C4-2B (cell line): ENCODE measurements at regions not wholly inside any gene's neighbourhood (a gene's known extent, or its start where the extent isn't known, plus 50 kb on each side); places are given as distances from the start of the nearest gene placed in this dataset.

Source experiments
- H3K27ac ChIP-seq: fragments of 450-650 bp; 2 replicates; pipeline ENCODE4 v1.5.1; 2017
- ZFX ChIP-seq: fragments of 450-650 bp; IDR thresholded peaks from 2 replicates; pipeline ENCODE4 v1.6.1; 2017
- TF ChIP-seq, protein P1 (sequence below): fragments of 450-650 bp; conservative IDR thresholded peaks from 2 replicates; pipeline ENCODE4 v1.5.1; 2017; ENCODE audit warnings: mild to moderate bottlenecking

DNA sequence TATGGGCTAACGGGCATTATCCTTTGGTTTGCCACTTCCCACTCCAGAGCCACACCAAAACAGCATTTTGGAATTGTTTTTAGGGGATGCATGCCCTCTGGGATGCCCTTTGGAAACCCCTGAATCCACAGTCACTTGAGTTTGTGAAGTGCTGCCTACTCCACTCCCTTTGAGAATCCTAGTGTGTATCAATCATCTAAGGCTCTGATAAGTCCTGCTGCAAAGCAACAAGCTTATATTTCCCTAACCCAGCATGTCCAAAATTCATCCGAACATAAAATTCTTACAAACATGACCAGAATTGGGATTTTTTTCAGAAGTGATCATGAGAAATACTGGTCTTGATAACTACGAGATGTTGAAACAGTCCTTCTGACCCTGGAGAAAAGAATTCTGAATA is 387.9 kb downstream of the MN1 start:
- no peak overlapping the region for H3K27ac ChIP-seq
- no peak for TF ChIP-seq ZFX
- TF ChIP-seq, protein P1, sequence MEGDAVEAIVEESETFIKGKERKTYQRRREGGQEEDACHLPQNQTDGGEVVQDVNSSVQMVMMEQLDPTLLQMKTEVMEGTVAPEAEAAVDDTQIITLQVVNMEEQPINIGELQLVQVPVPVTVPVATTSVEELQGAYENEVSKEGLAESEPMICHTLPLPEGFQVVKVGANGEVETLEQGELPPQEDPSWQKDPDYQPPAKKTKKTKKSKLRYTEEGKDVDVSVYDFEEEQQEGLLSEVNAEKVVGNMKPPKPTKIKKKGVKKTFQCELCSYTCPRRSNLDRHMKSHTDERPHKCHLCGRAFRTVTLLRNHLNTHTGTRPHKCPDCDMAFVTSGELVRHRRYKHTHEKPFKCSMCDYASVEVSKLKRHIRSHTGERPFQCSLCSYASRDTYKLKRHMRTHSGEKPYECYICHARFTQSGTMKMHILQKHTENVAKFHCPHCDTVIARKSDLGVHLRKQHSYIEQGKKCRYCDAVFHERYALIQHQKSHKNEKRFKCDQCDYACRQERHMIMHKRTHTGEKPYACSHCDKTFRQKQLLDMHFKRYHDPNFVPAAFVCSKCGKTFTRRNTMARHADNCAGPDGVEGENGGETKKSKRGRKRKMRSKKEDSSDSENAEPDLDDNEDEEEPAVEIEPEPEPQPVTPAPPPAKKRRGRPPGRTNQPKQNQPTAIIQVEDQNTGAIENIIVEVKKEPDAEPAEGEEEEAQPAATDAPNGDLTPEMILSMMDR: no peak

DNA sequence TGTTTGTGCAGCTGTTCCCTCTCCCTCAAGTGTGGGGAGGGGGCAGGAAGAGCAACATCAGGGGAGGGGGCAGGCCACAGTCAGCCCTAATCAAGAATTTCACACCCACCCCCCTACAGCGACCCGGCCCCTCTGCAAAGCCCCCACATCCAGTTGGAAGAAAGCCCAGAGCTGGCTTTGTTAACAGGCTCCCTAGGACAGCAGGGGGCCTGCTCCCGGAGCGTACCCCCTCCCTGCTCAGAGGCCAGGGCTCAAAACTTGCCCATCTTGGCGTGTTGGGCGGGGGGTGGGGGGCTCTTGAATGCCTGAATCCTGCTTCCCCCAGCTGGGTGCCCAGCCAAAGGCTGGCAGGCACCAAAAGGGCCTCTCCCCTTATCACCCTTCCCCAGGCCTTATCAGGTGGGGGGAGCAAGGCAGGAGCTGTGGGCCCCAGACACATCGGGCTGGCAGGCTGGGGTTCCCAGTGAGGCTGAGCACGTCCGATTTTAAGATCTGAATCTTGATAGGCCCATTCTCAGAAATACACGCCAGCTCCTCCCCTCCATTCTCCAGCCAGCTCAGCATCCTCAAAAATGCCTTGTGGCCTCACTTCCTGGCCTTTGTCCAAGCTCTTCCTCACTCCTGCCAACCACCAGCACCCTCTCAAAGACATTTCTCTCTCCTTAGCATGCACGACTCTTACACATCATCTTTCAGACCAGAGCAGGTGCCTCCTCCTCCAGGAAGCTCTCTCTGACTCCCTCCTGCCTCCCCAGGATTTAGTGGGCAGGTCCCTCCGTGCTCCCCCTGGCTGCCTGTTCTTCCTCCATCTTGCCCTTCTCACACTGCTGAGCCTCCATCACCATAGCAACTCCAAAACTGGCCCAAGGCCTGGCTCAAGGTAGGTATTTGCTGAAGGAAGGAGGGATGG is 384.8 kb downstream of the MN1 start:
- H3K27ac ChIP-seq: no peak overlapping the region
- no peak for TF ChIP-seq ZFX
- TF ChIP-seq, protein P1: no peak

DNA sequence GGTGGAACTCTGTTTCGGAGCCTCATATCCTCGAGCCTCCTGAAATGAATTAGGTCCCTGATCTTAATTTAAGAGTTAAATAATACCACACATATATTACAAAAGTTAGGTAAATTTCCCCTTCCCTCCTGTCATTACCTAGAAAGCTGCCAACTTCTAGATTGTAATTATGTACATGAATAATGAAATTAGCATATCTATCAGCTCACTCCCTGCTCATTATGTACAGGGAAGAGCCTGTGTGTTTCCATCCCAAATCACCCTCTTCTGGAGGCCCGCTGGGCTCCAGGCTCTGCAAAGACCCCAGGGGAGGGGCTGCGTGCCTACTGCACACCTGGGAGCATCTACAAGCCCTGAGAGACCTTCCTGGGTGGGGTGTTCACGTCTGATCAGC is 384.1 kb downstream of the MN1 start:
- TF ChIP-seq, protein P1: no peak
- no peak for TF ChIP-seq ZFX
- H3K27ac ChIP-seq: no peak overlapping the region

DNA sequence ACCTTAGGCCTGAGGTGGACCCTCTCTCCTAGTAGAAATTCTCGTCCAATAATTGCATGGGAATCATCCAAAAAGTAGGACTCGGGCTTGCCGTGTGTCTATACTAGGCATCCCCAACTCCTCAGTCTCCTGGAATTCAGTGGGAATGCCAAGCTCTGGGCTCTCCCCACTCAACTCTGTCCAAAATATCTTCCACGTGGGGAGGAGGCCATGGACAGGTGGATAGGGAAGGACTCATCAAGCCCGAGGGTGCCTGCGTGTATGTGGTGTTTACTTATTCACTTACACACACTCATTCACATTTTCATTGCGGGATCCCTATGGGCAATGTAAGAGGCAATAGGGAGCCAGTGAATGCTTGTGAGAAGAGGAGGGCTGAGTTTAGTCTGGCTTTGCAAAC is 383.3 kb downstream of the MN1 start:
- TF ChIP-seq, protein P1: no peak
- no peak for TF ChIP-seq ZFX

DNA sequence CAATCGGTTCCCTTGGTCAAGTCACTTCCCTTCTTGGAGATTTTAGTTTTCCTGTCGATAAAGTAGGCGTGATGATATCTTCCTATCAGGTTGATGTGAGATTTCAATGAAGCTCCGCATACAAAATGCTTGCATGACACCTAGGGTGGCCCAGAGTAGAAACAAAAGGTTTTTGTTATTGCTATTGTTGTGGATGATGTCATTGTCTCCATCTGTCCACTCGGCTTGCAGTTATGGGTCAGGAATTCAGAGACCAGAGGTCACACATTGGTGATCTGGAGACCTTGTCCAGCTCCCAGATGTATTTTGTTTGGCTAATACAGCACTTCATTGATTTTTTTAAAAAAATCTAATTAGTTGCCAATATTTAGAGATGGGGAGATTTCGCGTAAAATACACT is 382.1 kb downstream of the MN1 start:
- H3K27ac ChIP-seq: no peak overlapping the region
- TF ChIP-seq, protein P1: no peak
- TF ChIP-seq ZFX: no peak

More for the DNA sequence above, 383.3 kb downstream of the MN1 start:
- no peak overlapping the region for H3K27ac ChIP-seq

DNA sequence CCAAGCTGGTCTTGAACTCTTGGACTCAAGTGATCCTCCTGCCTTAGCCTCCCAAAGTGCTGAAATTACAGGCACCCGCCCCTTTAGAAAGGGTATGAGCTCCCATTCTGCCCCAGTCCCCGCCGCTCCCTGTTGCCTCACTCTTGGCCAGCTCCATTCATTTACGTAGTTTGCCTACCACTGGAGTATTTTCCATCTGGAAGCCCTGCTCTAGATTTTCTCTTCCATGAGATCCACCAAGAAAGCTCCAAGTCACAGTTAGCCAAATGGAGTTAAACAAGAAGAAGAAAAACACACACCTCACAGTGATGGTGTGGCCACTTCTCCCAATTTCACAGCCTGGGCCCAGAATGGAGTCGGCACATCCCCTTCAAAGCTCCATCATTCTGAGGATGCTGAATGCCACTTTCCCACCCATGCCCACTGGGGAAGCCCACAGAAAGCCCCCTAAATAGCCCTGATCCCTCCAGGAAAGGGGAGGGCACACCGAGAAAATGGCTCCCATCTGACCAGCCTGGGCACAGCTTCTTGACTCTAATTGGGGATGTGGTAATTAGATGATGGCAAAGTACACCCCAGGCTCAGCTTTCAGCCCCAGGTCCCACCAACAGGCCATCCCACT is 381.2 kb downstream of the MN1 start:
- H3K27ac ChIP-seq: no peak overlapping the region
- TF ChIP-seq, protein P1: no peak
- no peak for TF ChIP-seq ZFX

DNA sequence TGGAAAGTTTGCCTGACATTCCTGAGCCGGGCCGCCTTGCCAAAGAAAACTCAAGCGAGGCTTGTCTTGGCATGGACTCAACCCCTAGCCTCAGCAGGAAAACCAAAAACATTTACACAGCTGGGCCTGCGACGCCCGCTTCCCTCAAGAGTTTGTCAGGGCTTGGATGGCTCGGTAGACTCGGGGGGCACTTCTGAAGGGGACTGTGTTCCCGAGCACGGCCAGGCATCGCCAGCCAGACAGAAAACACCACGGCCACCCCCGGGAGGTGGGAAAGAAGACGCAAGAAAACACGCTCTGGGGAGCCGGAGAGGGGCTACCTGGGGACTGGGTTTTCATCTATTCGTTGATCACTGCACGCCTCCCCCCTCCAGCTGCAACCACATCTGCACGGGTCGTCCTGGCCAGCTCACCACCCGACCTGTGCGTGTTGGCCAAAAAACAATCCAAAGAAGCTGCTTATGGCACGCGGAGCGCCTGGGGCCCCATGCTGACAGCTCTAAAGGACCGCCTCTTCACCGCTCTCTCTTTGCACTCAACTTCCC is 380.7 kb downstream of the MN1 start:
- no peak for TF ChIP-seq ZFX
- TF ChIP-seq, protein P1: no peak
- no peak overlapping the region for H3K27ac ChIP-seq
